HK-2 (cell line): ENCODE measurements at regions not wholly inside any gene's neighbourhood (a gene's known extent, or its start where the extent isn't known, plus 50 kb on each side); places are given as distances from the start of the nearest gene placed in this dataset.

Experiments
- DNase-seq: peaks from one replicate; pipeline ENCODE4 v3.0.0-alpha.2; 2018; ENCODE audit not compliant: unreplicated experiment

DNA sequence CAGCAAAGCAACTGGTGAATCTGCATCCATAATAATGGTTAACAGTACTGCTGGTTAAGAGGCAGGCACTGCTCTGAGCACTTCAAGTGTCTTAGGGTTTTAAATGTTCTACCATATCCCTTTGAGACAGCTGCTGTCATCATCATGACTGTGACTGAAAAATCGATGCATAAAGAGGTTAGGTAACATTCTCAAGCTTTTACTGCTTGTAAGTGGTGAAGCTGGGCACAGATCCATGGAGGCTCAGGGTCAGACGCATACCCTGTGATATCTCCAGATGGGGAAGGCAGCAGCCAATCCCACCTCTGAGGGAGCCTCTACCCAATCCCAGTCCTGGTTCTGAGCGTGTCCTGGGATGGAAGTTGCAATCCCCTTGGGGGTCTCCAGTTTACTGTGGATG is 57.6 kb upstream of the SOX9 start:
- DNase-seq, result no peak

DNA sequence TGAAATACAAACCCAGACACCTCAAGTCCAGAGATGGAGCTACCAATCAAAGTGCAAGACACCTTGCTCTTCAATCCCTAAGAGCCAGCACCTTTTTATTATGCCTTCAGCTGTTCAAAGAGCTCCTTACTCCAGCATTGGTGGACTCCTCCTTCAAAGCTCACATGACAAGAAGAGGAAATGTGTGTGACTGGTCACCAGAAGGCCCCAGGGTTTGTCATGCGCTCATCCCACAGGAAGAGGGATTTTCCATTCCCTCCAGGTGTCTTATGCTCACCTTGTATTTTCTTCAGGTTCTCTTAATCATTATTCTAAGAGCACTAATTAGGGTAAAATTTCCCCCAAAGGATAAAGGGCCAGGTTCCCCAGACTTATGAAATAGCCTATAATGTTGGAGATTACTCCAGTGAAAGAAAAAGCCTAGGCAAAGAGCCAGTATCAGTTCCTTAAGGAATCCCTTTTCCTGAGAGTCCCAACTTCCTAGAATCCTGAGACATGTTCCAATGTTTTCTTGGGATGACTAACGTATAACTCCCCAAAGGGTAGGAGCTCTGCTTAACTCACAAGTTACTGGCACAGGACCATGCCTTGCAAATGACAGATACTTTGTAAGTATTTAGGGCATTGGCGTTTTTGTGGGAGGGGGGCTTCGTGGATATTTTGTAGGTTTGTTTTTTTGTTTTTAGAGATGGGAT is 56.9 kb upstream of the SOX9 start:
- DNase-seq, result no peak

DNA sequence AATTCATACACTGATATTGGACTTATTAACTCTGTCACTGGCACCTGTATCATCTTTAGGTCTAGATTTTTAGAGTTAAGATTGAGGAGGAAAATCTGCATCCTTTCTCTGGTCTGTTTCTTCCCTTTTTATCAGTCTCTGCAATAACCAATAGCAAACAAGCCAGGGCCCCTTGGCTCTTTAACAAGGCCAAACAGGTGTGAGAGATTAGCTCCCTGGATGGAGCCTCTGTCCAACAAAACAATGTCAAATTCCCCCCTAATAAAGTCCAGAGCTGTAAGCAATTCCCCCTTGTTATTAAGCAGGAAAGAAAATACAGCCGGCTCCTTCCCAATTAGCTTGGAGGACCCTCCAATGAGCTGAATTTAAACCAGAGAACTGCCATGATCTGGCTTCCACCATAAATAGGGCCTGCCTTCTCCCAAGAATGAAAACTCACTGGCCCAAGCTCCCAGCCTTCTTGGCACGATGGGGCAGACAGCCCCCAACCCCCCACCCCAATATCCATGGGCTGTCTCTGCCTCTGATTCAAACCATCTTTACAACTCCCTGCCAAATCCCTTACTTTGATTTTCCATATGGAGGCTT is 56.1 kb upstream of the SOX9 start:
- no peak for DNase-seq

DNA sequence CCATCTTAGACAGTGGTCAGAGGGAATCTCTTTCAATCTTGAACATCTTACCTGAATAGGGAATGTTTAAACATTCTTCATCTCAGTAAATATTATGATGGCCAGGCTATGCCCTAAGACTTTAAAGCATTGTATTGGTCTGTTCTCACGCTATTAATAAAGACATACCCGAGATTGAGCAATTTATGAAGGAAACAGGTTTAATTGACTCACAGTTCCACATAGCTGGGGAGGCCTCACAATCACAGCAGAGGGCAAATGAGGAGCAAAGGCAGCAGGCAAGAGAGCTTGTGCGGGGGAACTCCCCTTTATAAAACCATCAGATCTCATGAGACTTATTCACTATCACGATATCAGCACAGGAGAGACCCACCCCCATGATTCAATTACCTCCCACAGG is 55.3 kb upstream of the SOX9 start:
- DNase-seq, result no peak

DNA sequence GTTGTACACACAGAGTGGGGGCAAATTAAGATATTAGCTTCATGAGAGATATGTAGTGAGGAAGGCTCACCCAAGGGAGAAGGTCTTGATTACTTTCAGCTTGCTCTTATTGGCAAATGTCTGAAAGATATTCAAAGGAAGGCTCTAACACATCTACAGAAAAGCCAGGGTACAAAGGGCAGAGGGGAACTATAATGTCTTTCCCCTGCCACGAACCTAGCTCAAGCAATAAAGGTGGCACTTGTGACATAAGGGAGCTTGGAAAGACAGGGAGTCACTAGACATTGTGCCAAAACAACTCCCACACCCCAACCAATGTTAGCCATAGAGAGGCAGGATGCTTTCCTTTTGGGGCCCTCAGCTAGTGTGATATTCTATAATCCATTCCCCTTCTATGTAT is 52.2 kb upstream of the SOX9 start:
- no peak for DNase-seq

DNA sequence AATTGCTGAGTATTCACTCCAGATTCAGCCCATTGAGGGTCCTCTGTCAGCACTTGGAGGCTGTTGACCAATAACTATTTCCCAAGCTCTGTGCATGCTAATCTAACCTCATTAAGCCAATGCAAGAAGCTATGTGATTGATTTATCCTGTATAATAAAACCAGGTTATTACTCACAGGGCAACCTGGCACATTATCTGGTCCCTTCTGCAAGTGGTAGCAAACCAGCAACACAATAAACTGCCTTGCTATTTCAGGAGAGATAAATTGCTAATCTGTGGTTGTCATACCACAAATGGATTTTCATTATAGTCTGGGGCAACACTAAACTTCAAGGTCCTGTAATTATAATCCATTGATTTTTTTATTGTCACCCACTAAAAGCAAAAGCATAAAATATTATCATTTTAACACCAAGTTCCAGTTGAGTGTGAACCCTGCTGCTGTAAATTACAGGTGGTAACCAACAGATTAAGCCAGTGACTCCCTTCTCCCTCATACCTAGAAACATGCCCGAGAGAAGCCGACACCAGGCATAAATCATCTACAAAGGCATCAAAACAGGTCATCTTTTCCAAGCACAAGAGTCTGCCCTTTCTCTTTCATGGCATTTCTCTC is 51.1 kb upstream of the SOX9 start:
- no peak for DNase-seq
